Keratinocyte (primary cell): ENCODE measurements at regions not wholly inside any gene's neighbourhood (a gene's known extent, or its start where the extent isn't known, plus 50 kb on each side); places are given as distances from the start of the nearest gene placed in this dataset.

ENCODE experiments used
- DNase-seq: peaks from one replicate; pipeline ENCODE4 v3.0.0-alpha.2; 2011; ENCODE audit warnings: low read depth, missing footprints, low spot score
- FAIRE-seq: peaks from 2 replicates; lab custom pipeline; 2011; peaks lifted over from hg19 to GRCh38; lab: Jason Lieb, UNC
- H2AFZ ChIP-seq: 2 replicates; pipeline ENCODE4 v1.6.0; 2012; ENCODE audit warnings: low read length, control low read depth, inconsistent platforms; ENCODE audit not compliant: control insufficient read depth
- H3K27ac ChIP-seq: 2 replicates; pipeline ENCODE4 v1.5.1; 2011; ENCODE audit warnings: low read length; ENCODE audit not compliant: control insufficient read depth, insufficient read depth
- H3K27me3 ChIP-seq: 3 replicates; pipeline ENCODE4 v1.6.0; 2011; ENCODE audit warnings: low read length; ENCODE audit not compliant: control insufficient read depth, insufficient read depth; ENCODE audit errors: extremely low read depth
- H3K36me3 ChIP-seq, 2 experiments: 2 replicates in 1 of 2; 3 replicates in 1 of 2; pipeline ENCODE4 v1.5.1; 2011; ENCODE audit warnings: low read length in 2 of 2, mild to moderate bottlenecking in 1 of 2; ENCODE audit not compliant: control insufficient read depth in 2 of 2, insufficient read depth in 2 of 2; ENCODE audit errors: extremely low read depth in 1 of 2
- H3K4me1 ChIP-seq: 3 replicates; pipeline ENCODE4 v1.5.1; 2011; ENCODE audit warnings: low read length; ENCODE audit not compliant: control insufficient read depth, insufficient read depth; ENCODE audit errors: extremely low read depth
- H3K4me2 ChIP-seq: 3 replicates; pipeline ENCODE4 v1.6.0; 2011; ENCODE audit warnings: low read depth, low read length; ENCODE audit not compliant: control insufficient read depth, insufficient read depth; ENCODE audit errors: extremely low read depth
- H3K4me3 ChIP-seq, 3 experiments: fragments of 200-600 bp in 1 of 3; sonication (generic) in 1 of 3; 2 replicates in 2 of 3; 3 replicates in 1 of 3; pipeline ENCODE4 v1.5.1; 2011 to 2016; ENCODE audit warnings: low read length in 3 of 3, mild to moderate bottlenecking in 3 of 3, control low read depth in 2 of 3, inconsistent platforms in 1 of 3, low read depth in 1 of 3, mixed read lengths in 1 of 3, mixed run types in 1 of 3, moderate library complexity in 1 of 3; ENCODE audit not compliant: control insufficient read depth in 2 of 3, insufficient read depth in 2 of 3; ENCODE audit errors: extremely low read depth in 1 of 3
- H3K79me2 ChIP-seq: 2 replicates; pipeline ENCODE4 v1.6.0; 2012; ENCODE audit warnings: low read length; ENCODE audit not compliant: control insufficient read depth, insufficient read depth
- H3K9ac ChIP-seq: 3 replicates; pipeline ENCODE4 v1.6.0; 2011; ENCODE audit warnings: low read length; ENCODE audit not compliant: control insufficient read depth, insufficient read depth; ENCODE audit errors: extremely low read depth
- H3K9me1 ChIP-seq: 3 replicates; pipeline ENCODE4 v1.6.0; 2011; ENCODE audit warnings: low read length; ENCODE audit not compliant: control insufficient read depth, insufficient read depth; ENCODE audit errors: extremely low read depth
- H3K9me3 ChIP-seq: 2 replicates; pipeline ENCODE4 v1.5.1; 2012; ENCODE audit warnings: low read depth, low read length; ENCODE audit not compliant: control insufficient read depth
- H4K20me1 ChIP-seq: 3 replicates; pipeline ENCODE4 v1.6.0; 2011; ENCODE audit warnings: low read length; ENCODE audit not compliant: control insufficient read depth, insufficient read depth; ENCODE audit errors: extremely low read depth
- EZH2 ChIP-seq: IDR thresholded peaks from one replicate; pipeline ENCODE4 v1.6.1; 2012; ENCODE audit warnings: inconsistent platforms, mild to moderate bottlenecking, low read length, moderate library complexity
- dilution Hi-C: fragments of 300-500 bp; cut with MboI; formaldehyde crosslinking; loops from one replicate; pipeline ENCODE4 v1.7.0; 2020; ENCODE audit warnings: low sequenced_read_pairs; ENCODE audit not compliant: extremely low pct_ligation_motif_present
- TF ChIP-seq, protein P1 (sequence below), 3 experiments: IDR thresholded peaks in 1 of 3; conservative IDR thresholded peaks in 1 of 3; optimal IDR thresholded peaks in 1 of 3; 2 replicates in 2 of 3; 3 replicates in 1 of 3; pipeline versions ENCODE3 to v1.5.1; 2011; ENCODE audit warnings: low read length in 3 of 3, mild to moderate bottlenecking in 3 of 3, moderate library complexity in 2 of 3, control low read depth in 1 of 3, inconsistent platforms in 1 of 3; ENCODE audit not compliant: insufficient read depth in 2 of 3; ENCODE audit errors: extremely low read depth in 1 of 3

DNA sequence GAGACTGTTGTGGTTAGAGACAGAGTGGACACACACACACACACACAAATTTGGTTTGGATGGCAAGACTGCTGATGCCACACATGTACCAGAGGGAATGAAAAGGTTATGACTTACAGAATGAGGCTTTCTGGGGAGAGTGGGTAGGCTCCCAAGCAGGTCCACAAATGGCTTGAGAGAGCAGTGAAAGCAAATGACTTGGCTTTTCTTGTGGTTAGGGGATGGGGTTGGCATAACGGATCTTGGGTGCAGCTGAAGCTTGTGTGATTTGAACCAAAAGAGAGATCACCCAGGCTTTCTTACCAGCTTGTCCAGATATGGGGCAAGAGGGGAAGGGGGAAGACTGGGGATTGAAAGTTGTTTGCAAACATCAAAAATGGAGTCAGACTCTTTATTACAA is 73.9 kb upstream of the OLIG3 start:
- no peak for TF ChIP-seq EZH2
- Histone ChIP-seq H3K36me3 (no peaks in the 10 kb centered on the region), H3K4me1 (no peaks in the 10 kb centered on the region), H3K79me2 (no peaks in the 10 kb centered on the region), H3K27ac (no peak overlapping the region), H3K4me2 (no peak overlapping the region), H3K27me3 (peaks cover 6% of the 10 kb centered on the region), H3K9me3 (no peaks in the 10 kb centered on the region), H3K9ac (no peak overlapping the region), H2AFZ (no peak overlapping the region), H4K20me1 (no peaks in the 10 kb centered on the region), H3K9me1 (no peaks in the 10 kb centered on the region), H3K4me3 (no peak overlapping the region)
- dilution Hi-C loops, result no loop called here
- FAIRE-seq (no peak), DNase-seq (no peak)

DNA sequence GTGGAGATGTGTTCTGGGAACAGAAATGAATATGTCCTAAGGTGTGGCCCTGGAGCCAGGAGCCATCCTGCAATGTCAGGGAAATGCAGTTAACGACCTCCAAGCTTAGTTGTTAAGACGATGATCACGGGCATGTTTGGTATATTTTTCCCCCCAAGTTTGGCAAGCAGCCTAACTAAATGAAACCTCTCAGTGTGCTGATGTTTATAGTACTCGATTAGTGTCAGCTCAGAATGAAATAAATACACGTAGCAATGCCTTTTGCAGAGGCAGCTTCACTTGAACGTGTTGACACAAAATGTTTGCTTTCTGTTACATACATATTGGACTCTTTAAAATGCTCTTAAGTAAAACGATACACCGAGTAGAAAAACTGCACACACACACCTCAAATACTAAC is 76.2 kb upstream of the OLIG3 start:
- H4K20me1 ChIP-seq, result no peaks in the 10 kb centered on the region
- dilution Hi-C loops, result no loop called here
- DNase-seq, result no peak
- TF ChIP-seq, protein P1, sequence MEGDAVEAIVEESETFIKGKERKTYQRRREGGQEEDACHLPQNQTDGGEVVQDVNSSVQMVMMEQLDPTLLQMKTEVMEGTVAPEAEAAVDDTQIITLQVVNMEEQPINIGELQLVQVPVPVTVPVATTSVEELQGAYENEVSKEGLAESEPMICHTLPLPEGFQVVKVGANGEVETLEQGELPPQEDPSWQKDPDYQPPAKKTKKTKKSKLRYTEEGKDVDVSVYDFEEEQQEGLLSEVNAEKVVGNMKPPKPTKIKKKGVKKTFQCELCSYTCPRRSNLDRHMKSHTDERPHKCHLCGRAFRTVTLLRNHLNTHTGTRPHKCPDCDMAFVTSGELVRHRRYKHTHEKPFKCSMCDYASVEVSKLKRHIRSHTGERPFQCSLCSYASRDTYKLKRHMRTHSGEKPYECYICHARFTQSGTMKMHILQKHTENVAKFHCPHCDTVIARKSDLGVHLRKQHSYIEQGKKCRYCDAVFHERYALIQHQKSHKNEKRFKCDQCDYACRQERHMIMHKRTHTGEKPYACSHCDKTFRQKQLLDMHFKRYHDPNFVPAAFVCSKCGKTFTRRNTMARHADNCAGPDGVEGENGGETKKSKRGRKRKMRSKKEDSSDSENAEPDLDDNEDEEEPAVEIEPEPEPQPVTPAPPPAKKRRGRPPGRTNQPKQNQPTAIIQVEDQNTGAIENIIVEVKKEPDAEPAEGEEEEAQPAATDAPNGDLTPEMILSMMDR (optimal IDR thresholded peaks at IDR 0.05 in 1 of 3, IDR thresholded peaks at IDR 0.05 in 1 of 3, conservative IDR thresholded peaks at IDR 0.05 in 1 of 3; ENCODE audit: extremely low read depth in 1 of 3, insufficient read depth in 2 of 3, low read length in 3 of 3), result no peak
- no peak for TF ChIP-seq EZH2
- H3K9me3 ChIP-seq, result no peaks in the 10 kb centered on the region
- no peak overlapping the region for H3K9ac ChIP-seq
- H3K4me1 ChIP-seq, result no peaks in the 10 kb centered on the region
- H3K27me3 ChIP-seq, result peaks cover 20% of the 10 kb centered on the region
- no peak for FAIRE-seq
- H2AFZ ChIP-seq, result no peak overlapping the region
- H3K27ac ChIP-seq, result no peak overlapping the region
- H3K4me2 ChIP-seq, result no peak overlapping the region
- H3K79me2 ChIP-seq, result no peaks in the 10 kb centered on the region
- H3K36me3 ChIP-seq, result no peaks in the 10 kb centered on the region
- no peak overlapping the region for H3K4me3 ChIP-seq
- no peaks in the 10 kb centered on the region for H3K9me1 ChIP-seq

DNA sequence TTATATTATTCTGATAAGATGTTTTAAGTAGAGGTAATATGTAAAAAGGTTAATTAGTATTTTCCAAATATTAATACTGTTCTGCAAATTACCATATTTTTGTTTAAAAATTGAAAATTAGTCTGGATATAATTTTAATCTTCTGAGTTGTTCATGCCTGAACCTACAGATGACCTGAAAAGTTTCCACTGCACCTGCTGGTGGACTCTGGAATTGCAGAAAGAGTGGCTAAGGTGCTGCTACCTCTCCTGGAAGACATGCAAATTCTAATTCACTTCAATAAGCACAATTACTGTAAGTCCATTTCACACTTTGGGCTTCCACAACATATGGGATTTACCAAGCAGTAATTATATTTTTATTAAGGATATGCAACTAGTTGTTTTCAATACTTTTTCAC is 77.7 kb upstream of the OLIG3 start:
- H3K27ac ChIP-seq, result no peak overlapping the region
- H3K27me3 ChIP-seq, result peaks cover 20% of the 10 kb centered on the region
- no peaks in the 10 kb centered on the region for H3K36me3 ChIP-seq
- TF ChIP-seq EZH2, result no peak
- TF ChIP-seq, protein P1 (optimal IDR thresholded peaks at IDR 0.05 in 1 of 3, IDR thresholded peaks at IDR 0.05 in 1 of 3, conservative IDR thresholded peaks at IDR 0.05 in 1 of 3; ENCODE audit: extremely low read depth in 1 of 3, insufficient read depth in 2 of 3, low read length in 3 of 3), result peak; percentile 59 to 69 (median 62)
- H3K4me3 ChIP-seq, result no peak overlapping the region
- no peak for DNase-seq
- no peaks in the 10 kb centered on the region for H3K9me3 ChIP-seq
- no peak overlapping the region for H3K9ac ChIP-seq
- no peak overlapping the region for H2AFZ ChIP-seq
- peak; percentile 79 for FAIRE-seq
- dilution Hi-C loops, result no loop called here
- H3K4me2 ChIP-seq, result no peak overlapping the region
- H3K79me2 ChIP-seq, result no peaks in the 10 kb centered on the region
- H3K4me1 ChIP-seq, result no peaks in the 10 kb centered on the region
- H4K20me1 ChIP-seq, result no peaks in the 10 kb centered on the region
- no peaks in the 10 kb centered on the region for H3K9me1 ChIP-seq
